K562 (cell line): ENCODE measurements at regions not wholly inside any gene's neighbourhood (a gene's known extent, or its start where the extent isn't known, plus 50 kb on each side); places are given as distances from the start of the nearest gene placed in this dataset.

ENCODE experiments used
- BCLAF1 ChIP-seq, 2 experiments: fragments of 450-650 bp in 1 of 2; IDR thresholded peaks; 2 replicates each; pipeline ENCODE4 v1.6.1; 2011 to 2017; ENCODE audit warnings: low read depth in 2 of 2, antibody characterized with exemption in 1 of 2, borderline replicate concordance in 1 of 2, low read length in 1 of 2, mild to moderate bottlenecking in 1 of 2, mixed read lengths in 1 of 2; ENCODE audit not compliant: control insufficient read depth in 1 of 2
- CTCF ChIP-seq, 3 experiments: IDR thresholded peaks in 2 of 3; conservative IDR thresholded peaks in 1 of 3; 2 replicates each; pipeline ENCODE4 v1.5.1; 2011 to 2012; ENCODE audit warnings: low read length in 3 of 3, mild to moderate bottlenecking in 3 of 3, control low read depth in 2 of 3, improper control_type of control experiment in 1 of 3, inconsistent platforms in 1 of 3, low read depth in 1 of 3, mixed read lengths in 1 of 3, moderate library complexity in 1 of 3; ENCODE audit not compliant: insufficient read depth in 2 of 3
- HDAC2 ChIP-seq: fragments of 450-650 bp; IDR thresholded peaks from 2 replicates; pipeline ENCODE4 v1.6.1; 2016; ENCODE audit warnings: mild to moderate bottlenecking
- HMG20A ChIP-seq: fragments of 450-650 bp; formaldehyde crosslinking; conservative IDR thresholded peaks from 2 replicates; pipeline ENCODE4 v1.4.0; 2020; ENCODE audit warnings: mild to moderate bottlenecking, mixed read lengths
- MAX ChIP-seq: sonication (generic); formaldehyde crosslinking; IDR thresholded peaks from 2 replicates; pipeline ENCODE4 v1.9.0; 2022; ENCODE audit warnings: mild to moderate bottlenecking, missing genetic modification reagents
- MTA1 ChIP-seq: fragments of 450-650 bp; IDR thresholded peaks from 2 replicates; pipeline ENCODE4 v1.6.1; 2017; ENCODE audit warnings: borderline replicate concordance
- NFRKB ChIP-seq: fragments of 450-650 bp; IDR thresholded peaks from 2 replicates; pipeline ENCODE4 v1.6.1; 2016; ENCODE audit warnings: low read depth
- TAF1 ChIP-seq: IDR thresholded peaks from 2 replicates; pipeline ENCODE4 v1.6.1; 2011; ENCODE audit warnings: mild to moderate bottlenecking, low read length, moderate library complexity; ENCODE audit not compliant: insufficient read depth, control insufficient read depth, severe bottlenecking; ENCODE audit errors: extremely low read depth
- ZBTB33 ChIP-seq: sonication (generic); formaldehyde crosslinking; IDR thresholded peaks from 2 replicates; pipeline ENCODE4 v1.8.1; 2023; ENCODE audit warnings: mild to moderate bottlenecking, missing genetic modification reagents
- ZNF512 ChIP-seq: IDR thresholded peaks from 2 replicates; pipeline ENCODE4 v1.6.1; 2016; ENCODE audit warnings: missing genetic modification characterization, missing compliant biosample characterization
- ZNF830 ChIP-seq: fragments of 250-450 bp; sonication (Bioruptor Pico); IDR thresholded peaks from 2 replicates; pipeline ENCODE4 v1.5.0; 2021; ENCODE audit warnings: mild to moderate bottlenecking

DNA sequence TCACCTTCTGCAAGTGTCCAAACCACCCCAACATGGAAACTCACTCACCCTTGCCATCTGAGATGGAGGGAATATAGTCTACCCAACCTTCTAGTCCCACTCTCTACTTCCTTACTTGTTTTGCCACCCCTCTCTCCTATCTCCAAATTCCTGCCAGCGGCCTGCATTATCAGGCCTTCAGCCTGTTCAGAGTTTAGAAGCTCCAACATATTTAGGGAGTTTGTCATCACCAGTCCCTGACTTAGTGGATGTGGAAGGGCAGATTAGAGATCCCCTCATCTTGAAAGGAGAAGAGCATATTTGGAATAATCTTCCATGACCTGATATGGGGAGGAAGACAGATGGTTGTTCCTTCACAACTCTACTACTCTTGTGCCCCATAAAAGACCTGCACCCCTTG, 281.4 kb upstream of the MAP3K7 start:
- TF ChIP-seq BCLAF1 (IDR thresholded peaks at IDR 0.05; ENCODE audit: borderline replicate concordance in 1 of 2, control insufficient read depth in 1 of 2, low read depth in 2 of 2, low read length in 1 of 2) (no peak), NFRKB (no peak), ZNF830 (CRISPR knock-in tag) (no peak), MTA1 (no peak), ZNF512 (tag) (no peak), MAX (no peak), HDAC2 (no peak), ZBTB33 (CRISPR knock-in tag) (no peak), HMG20A (CRISPR knock-in tag) (no peak), CTCF (IDR thresholded peaks at IDR 0.05 in 2 of 3, conservative IDR thresholded peaks at IDR 0.05 in 1 of 3; ENCODE audit: insufficient read depth in 2 of 3, low read depth in 1 of 3, low read length in 3 of 3) (no peak), TAF1 (no peak)
